Right ventricle myocardium superior (tissue), 1 donor: ENCODE measurements at regions not wholly inside any gene's neighbourhood (a gene's known extent, or its start where the extent isn't known, plus 50 kb on each side); places are given as distances from the start of the nearest gene placed in this dataset.

Experiments
- ATAC-seq: fragments of 200-7000 bp; cut with Tn5 transposase; one replicate; pipeline ENCODE4 v1.9.1; 2020; ENCODE audit warnings: mild to moderate bottlenecking; ENCODE audit not compliant: poor library complexity
- DNase-seq: peaks from one replicate; pipeline ENCODE4 v3.0.0-alpha.2; 2020
- intact Hi-C: fragments of 100-400 bp; cut with DNase I; formaldehyde crosslinking; loops from one replicate; pipeline ENCODE4 v1.11.2; 2022
- donor health status: DM: no; HTN: yes; CAD: no; lungs with severe emphysema.

DNA sequence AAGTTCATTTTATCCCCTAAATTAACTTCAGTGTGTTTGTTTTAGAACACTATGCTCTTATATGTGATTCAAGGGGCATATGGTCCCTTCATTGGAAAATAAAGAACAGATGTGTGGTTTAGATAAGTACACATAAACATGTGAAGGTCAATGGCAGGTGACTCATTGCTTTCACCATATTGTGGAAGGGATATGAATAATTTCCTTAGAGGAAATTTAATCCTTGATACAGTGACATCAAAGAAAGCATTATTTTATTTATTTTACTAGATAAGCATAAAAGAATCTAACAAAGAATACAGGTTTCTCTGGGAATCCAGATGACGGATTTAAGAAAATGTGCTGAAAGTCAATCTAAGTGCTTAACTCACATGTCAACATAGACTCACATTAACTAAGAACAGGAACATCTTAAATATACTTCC, 373.5 kb downstream of the KCTD12 start:
- no peak for DNase-seq
- intact Hi-C loops: no loop called here
- no peak for ATAC-seq

DNA sequence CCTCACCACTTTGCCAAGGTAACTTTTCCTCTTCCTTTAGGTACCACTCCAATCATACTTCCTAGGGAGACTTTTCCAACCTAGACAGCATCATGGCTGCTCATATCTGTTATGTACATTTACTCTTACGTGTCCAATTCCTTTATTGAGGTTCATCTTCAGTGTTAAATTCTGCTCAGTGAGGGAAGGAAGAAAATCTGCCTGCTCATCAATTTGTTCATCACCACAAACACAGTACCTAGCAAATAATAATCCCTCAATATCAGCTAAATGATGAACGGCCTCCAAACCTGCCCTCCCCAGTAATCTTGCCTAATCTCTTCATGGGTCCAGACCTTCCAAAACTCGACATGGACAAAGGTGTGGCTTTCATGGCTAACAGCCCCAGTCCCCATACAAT, 380.8 kb downstream of the KCTD12 start:
- ATAC-seq (no peak), DNase-seq (no peak)
- intact Hi-C loops: no loop called here

DNA sequence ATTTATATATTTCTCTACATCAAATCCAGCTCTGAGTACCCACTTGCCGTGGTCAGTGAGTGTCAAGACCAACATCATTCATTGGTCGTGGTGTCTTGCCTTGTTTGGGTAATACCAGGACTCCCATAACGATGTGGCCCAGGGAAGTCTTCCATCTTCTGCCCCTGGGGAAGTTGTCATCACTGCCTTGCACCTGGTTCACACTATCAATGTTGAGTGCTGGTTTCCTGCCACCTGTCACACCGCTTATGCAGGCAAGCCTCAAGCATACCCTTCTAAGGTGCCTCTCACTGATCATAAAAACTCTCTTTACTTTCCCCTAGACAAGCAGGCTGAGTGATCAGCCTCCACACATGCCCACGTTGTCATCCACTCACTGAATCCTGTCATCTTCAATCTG, 382.4 kb downstream of the KCTD12 start:
- ATAC-seq (no peak), DNase-seq (no peak)
- intact Hi-C loops: no loop called here

DNA sequence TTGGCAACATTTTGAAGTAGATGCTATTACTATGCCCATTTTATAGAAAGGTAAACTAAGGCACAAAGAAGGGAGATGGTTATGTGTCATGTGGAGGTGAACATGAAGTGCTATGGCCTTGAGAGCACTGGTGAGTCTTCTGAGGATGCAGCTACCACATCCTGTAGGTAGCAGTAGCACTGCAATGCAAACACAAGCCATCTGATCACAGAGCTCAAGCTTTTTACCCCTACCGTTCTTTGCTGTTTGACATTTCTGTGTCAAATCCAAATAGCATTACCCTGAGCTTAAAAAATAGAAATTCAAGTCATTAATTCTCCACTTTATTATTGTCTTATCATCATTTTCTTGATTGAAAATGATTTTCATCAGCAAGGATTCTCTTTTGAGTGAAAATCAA, 382.9 kb downstream of the KCTD12 start:
- no peak for ATAC-seq
- no peak for DNase-seq
- intact Hi-C loops: no loop called here

DNA sequence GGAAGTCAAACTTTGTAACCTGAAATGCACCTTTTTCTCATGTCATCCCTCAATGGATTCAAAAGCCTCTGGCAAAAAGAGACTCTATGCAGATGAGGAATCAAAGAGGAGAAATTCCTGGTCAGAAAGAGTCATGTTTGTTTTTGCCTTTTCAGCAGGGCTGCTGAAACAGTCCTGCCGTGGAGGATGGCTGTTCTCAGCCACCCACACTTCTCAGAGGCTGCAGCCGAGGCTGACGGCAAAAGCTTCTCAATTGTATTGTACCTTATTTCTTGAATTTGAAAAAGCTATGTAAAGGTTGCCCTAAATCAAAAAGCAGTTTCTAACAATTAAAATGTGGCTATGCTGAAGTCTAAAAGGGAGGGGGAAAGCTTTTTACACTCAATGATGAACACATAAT, 385.3 kb downstream of the KCTD12 start:
- intact Hi-C loops: no loop called here
- ATAC-seq (no peak), DNase-seq (no peak)

DNA sequence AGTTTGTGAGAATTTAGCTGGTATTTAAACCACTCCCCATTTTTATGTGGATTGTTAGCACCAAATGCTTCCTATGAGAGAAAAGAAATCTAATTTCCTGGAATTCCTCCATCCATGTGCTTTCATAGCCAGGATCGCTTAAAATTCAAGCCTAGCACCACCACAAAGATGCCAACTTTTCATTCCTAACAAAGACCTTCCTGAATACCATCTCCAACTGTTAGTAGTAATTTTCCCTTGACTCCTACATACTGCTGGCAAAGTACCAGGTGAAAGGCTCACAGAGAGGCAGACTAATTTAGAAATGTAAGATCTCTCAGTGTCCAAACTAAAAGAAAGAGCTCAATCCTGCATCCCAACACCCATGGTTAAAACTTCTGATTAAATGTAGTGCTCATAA, 386.3 kb downstream of the KCTD12 start:
- ATAC-seq: no peak
- DNase-seq: no peak
- intact Hi-C loops: no loop called here

DNA sequence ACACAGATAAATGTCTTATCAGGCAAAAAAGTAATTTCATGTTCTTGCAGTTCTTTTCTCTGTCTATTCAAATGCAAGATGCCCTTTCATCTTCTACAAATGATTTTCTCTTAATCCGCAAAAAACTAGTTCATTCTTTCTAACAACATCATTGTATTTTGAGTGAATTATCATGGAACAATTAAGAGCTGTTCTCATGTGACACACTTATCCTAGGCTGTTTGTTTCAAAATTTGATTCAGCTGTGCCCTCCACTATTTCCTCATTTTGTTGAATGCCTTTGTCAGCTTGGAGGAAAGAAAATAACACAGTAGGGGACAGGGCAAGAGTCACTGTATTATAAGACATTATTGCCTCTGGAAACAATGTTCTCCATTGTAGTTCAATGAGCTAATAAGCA, 396.9 kb downstream of the KCTD12 start:
- DNase-seq: no peak
- ATAC-seq: no peak
- intact Hi-C loops: no loop called here

DNA sequence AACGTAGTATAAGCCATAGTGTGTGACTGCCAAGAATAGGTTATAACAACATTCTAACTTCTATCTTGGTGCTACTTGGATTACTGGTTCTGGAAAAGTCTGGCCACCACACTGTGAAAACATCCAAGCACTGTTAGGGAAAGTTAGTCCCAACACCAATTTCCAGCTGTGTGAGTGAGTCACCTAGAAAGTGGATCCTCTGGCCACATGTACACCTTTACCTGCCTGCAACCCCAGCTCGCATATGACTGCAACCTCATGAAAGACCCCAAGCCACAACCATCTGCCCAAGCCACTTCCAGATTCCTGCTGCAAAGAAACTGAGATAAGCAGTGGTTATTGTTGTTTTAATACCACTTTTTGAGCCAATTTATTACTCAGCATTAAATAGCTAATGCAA, 404.5 kb downstream of the KCTD12 start:
- intact Hi-C loops: no loop called here
- DNase-seq: no peak
- no peak for ATAC-seq

DNA sequence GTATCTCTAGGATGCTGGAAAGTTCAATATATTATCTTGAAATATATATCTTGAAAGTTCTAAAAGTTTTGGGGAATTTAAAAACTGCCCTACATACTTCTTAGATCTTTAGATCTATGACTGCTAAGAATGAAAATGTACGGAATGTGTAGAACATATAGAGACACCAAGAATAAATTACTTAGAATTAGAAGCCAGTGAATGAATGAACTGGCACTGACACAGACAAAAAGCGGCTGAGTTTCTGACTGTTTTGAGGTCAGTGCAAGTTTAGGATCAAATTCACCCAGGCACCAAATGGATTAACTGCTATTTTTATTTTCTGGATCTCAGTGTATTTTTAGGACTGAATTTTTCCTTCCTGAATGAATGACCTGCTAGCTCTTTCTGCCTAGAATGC, 411.2 kb downstream of the KCTD12 start:
- DNase-seq: no peak
- no peak for ATAC-seq
- intact Hi-C loops: loop anchor here (5.0 to 10.0 kb wide), 2 partner anchors 253 to 430 kb away; no protein-coding TSS in a partner anchor

DNA sequence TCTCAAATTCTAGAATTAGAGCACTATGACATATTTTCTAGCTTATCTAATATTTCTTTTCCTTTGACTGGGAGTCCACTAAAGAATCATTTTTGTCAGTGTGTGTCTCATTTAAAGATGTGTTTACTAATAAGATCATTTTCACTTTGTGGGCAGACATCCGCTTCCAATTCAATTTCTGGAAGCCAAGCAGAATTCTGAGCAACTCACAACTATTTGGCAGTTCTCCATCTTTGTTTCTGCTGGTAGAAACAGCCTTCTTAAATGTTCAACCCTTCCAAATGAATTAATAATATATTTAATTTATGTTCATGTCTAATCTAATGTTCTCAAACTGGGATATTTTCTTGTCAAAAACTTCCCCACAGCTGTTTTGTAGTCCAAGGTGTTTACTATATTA, 411.8 kb downstream of the KCTD12 start:
- ATAC-seq (no peak), DNase-seq (no peak)
- intact Hi-C loops: loop anchor here (5.0 to 10.0 kb wide), 2 partner anchors 252 to 430 kb away; no protein-coding TSS in a partner anchor

DNA sequence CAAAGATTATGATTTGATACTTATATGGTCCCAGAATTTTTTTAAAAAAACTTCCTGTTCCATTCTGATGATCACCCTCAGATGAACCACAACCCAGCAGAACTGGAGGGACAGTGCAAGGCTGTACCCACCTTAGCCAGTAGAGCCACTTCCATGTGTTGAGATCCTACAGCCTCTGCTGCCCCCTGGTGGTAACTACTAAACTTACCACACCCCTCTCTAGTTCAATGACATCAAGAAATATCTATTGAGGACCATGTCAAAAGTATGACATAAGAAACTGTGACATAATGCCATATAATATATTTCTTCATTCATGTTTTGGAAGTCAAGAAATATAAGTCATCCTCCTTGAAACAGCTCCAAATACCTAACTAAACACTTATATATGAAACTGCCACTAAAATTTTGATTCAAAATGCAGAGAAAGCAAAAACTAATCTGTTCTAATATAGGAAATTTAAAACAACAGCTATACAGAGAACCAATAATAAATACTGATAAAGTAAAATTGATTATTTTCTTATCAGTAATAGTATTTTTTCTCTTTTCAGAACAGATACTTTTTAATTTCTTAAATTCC, 412.6 kb downstream of the KCTD12 start:
- intact Hi-C loops: loop anchor here (2.0 to 10.0 kb wide), 3 partner anchors 251 to 599 kb away; no protein-coding TSS in a partner anchor
- ATAC-seq: peak; percentile 99
- DNase-seq: peak; percentile 46

DNA sequence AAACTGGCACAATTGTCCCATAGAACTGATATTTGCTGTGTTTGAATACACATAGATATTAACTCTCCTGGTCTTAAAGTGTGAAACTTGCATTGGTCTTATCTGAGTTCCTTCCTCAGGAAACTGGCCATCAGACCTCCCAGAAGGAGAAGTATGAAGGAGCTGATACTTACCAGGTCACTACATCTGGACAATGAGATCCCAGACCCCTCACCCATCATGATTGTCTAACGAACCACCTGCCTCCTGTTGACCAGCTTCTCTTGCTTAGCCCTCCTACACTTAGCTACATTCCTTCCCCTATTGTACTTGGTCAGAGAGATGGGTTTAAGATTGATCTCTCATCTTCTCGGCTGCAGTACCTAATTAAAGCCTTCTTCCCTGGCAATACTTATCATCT, 413.3 kb downstream of the KCTD12 start:
- ATAC-seq (no peak), DNase-seq (no peak)
- intact Hi-C loops: loop anchor here (2.0 to 10.0 kb wide), 3 partner anchors 251 to 598 kb away; no protein-coding TSS in a partner anchor

DNA sequence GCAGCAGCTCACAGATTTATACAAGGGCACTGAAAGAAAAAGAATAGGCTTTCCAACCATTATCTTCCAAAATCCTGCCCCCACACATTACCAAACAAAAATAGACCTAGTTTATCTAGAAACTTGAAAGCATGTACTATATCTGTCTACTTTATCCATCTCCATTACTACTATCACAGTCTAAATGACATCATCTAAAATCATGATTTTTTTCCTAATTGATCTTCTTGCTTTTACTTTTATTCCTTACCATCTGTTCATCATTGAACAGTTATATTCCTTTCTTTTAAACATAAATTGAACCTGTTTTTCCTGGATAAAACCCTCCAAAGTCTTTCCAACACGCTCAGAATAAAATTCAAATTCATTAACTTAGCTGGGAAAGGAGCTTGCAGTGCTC, 414.7 kb downstream of the KCTD12 start:
- DNase-seq (no peak), ATAC-seq (no peak)
- intact Hi-C loops: loop anchor here (5.0 to 10.0 kb wide), 2 partner anchors 249 to 433 kb away; no protein-coding TSS in a partner anchor

DNA sequence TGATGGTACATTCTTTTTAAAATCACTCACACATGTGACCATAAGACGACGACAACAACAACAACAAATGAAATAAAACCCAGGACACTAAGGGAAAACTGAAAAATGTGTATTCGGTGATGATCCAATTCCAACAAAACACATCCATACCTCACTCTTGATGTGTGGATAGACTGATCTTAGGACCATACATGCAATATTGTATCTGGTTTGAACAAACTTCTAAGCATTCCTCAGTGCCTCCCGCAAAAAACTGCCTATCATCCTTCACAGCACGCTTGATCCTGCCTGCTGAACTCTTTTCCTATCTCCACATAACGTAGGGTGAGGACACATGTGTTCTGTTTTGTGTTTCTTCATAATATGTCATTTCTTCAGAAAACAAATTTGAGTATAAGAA, 415.2 kb downstream of the KCTD12 start:
- intact Hi-C loops: loop anchor here (5.0 to 10.0 kb wide), 2 partner anchors 249 to 434 kb away; no protein-coding TSS in a partner anchor
- ATAC-seq: no peak

DNA sequence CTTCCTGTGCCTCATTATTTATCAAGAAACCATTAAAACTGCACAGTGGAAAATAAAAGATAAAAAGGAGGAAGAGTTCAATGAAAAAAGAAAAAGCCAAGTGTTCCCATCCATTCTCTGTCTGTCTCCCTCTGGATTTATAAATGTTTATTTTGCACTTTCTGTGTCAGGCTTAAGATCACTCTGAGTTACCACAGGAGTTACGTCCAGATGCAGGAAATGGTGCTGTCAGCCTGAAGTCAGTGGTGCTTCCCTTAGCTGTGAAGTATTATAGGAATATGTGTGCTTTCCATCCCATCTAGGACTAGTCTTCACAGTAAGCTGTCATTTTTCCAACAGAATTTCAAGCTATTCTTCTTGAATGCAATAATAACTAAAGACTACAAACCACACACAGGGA, 420.2 kb downstream of the KCTD12 start:
- intact Hi-C loops: no loop called here
- ATAC-seq (no peak), DNase-seq (no peak)

More for the DNA sequence above, 415.2 kb downstream of the KCTD12 start:
- DNase-seq: no peak

DNA sequence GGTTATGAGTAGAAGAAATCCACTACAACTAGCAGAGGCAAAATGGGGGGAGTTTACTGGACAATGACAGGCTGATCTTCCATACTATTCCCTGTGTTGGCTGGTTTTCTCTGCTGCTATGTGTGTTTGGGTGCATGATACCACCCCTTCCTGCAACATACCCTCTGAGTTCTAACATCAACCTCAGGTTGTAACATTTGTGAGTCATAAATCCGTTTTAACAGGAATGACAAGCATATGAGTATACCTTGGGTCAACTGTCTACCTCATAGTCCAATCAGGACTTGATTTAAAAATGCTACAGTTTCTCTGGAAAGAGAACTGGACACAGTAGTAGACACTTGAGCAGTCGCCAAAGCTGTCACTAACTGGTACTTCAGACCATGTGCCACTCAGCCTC, 422.9 kb downstream of the KCTD12 start:
- DNase-seq (no peak), ATAC-seq (no peak)
- intact Hi-C loops: no loop called here

DNA sequence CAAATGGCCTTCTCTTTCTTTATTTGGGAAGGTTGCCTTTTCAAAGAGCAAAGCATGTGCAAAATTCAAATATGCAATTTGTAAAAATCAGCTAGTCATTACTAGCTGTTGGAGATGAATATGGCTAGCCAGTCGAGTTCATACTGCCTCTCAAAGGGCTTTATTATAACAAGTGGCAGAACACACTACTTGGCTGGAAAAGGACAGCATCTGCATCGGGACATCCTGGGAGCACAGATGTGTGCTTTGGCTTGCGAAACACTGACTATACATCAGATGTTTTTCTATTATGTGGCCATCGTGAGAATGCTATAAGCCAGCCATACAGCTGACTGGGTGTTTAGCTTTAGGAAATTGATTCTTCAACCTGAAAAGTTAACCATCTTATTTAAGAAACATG, 424.2 kb downstream of the KCTD12 start:
- DNase-seq: no peak
- intact Hi-C loops: no loop called here
- ATAC-seq: no peak

DNA sequence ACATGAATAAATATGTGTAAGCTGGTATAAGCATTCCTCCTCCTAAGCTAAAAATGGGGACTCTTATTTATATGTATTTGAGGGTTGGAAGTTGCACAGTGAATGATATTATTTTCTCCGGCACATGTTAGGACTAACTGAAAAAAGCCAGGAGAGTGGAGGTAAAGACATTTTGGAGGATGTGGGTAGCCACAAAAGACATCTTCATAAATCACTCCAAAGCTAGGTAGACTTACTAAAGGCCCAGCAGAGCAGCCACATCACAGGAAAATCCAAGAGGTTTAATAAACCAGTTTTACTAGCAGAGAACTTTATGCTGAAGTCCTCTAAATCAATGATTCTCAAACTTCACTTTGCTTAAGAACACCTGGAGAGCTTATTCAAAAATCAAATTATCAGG, 424.7 kb downstream of the KCTD12 start:
- ATAC-seq: no peak
- no peak for DNase-seq
- intact Hi-C loops: no loop called here

DNA sequence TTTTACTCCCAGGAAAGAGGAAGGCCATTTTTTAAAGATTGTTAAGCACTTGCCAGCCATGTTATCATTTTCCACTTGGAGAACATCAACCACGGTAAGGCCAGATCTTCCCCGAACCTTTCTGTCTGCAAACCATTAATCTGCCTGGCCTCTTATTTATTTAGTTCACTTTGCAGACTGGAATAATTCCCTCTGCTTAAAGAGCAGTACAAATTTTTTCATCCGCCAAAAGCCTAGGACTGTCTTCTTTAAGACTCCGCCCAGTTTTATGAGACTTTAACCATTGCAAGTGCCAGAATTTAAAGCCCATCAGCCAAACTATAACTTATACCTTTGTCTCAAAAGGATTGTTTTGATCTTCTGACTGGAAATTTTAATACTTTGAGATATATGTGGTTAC, 426.3 kb downstream of the KCTD12 start:
- intact Hi-C loops: no loop called here
- no peak for DNase-seq
- no peak for ATAC-seq

DNA sequence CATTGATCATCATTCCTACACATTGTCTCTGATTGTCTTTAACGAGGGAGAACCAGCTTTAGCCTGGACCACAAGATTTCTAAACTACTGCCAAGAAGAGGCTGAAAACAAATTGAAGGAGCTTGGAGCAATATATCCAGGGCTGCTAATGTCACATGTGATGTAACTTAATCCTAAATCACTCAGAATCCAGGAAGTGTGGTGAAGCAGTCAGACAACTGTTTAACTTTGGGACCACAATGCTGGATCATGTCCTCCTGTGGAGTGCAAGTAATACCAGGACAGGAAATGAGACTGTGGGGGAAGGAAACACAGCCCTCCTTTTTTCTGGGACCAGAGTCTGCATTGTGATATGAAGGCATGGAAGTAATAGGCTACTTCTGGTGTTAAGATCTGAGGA, 430.2 kb downstream of the KCTD12 start:
- DNase-seq (no peak), ATAC-seq (no peak)
- intact Hi-C loops: no loop called here

DNA sequence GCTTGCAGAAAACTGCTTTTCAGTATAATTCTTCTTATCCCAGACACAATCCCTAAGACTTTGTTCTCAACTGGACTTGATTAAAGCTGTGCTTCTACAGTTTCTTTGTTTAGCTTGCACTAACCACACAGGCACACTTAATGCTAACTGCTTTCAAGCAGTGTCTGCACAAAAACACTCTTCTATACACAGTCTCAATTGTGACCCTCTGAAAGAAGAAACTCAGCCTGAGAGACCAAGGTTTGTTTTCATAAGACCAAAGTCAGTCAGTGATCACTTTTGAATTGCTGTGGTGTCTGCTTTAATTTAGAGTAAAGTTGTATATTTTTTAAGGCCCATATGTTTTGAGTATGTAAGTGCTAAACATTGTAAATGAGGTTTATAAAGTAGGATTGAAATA, 431.2 kb downstream of the KCTD12 start:
- DNase-seq (no peak), ATAC-seq (no peak)
- intact Hi-C loops: no loop called here
